ENCODE measurements at regions not wholly inside any gene's neighbourhood (a gene's known extent, or its start where the extent isn't known, plus 50 kb on each side); places are given as distances from the start of the nearest gene placed in this dataset.

- no peaks in the 10 kb centered on the region for H3K36me3 Mint-ChIP-seq (ENCODE audit: low read depth)
- no peaks in the 10 kb centered on the region for H3K27me3 Mint-ChIP-seq
- H3K4me3 Mint-ChIP-seq, result no peak overlapping the region
- no peaks in the 10 kb centered on the region for H3K9me3 Mint-ChIP-seq
- no peaks in the 10 kb centered on the region for H3K4me1 Mint-ChIP-seq (ENCODE audit: low read depth)
- no peak overlapping the region for H3K27ac Mint-ChIP-seq
Observed at GRCh38 chrX:42684065-42684464, 93.9 kb downstream of the PPP1R2C start.

DNA sequence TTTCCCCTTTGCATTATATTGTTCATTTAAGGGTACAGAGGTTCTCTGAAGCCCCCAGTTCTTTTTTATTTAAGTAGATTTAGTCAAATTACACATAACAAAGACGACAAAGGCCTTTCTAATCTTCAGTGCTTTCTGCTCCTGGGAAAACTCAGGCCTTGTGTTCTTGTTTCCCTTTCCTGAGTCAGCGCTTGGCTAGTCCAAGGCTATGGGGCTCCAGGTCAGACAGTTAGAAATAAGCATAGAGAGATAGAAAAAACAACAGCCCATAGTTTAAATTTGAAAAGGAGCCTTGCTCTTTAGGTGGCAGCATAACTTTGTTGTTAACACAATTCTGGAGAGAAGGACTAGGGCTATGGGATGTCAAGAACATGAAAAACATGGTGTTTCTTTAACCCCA, 97.3 kb downstream of the PPP1R2C start:
- Mint-ChIP-seq H3K27ac (no peak overlapping the region), H3K36me3 (ENCODE audit: low read depth) (no peaks in the 10 kb centered on the region), H3K4me1 (ENCODE audit: low read depth) (no peaks in the 10 kb centered on the region), H3K9me3 (no peaks in the 10 kb centered on the region), H3K4me3 (no peak overlapping the region), H3K27me3 (no peaks in the 10 kb centered on the region)

DNA sequence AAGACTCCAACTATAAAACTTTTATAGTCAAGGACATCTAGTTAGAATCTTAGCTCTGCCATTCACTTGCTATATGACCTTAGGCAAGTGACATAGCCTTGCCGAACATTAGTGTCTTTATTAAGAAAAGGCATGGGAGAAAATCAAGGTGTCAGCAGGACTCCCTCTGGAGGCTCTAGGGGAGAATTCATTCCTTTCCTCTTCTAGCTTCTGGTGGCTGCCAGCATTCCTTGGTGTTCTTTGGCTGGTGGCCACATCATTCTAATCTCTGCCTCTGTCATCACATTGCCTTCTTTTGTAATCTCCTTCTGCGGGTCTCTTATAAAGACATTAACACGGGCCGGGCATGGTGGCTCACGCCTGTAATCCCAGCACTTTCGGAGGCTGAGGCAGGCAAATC, 99.8 kb downstream of the PPP1R2C start:
- Mint-ChIP-seq H3K9me3 (no peaks in the 10 kb centered on the region), H3K27me3 (no peaks in the 10 kb centered on the region), H3K36me3 (ENCODE audit: low read depth) (no peaks in the 10 kb centered on the region), H3K4me3 (no peak overlapping the region), H3K4me1 (ENCODE audit: low read depth) (no peaks in the 10 kb centered on the region), H3K27ac (no peak overlapping the region)

DNA sequence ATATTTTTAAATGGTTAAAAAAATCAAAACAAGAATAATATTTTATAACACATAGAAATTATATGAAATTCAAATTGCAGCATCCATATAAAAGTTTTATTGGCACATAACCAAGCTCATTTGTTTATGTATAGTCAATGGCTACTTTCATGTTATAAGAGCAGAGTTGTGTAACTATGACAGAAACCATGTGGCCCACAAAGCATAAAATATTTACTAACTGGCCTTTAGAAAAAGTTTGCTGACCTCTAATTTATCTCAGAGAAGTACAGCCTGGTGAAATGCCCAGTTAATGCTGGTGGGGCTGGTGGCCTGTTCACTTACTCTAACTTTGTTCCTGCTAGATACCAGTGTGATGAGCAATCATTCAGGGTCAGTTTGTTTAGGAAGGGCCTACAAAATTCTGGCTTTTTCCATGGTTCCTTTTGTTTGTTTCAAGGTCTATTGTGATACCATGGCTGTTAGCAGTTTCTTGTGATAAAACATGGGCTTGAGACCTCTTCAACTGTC, 104.6 kb downstream of the PPP1R2C start:
- Mint-ChIP-seq H3K27ac (no peak overlapping the region), H3K9me3 (peaks cover 10% of the 10 kb centered on the region), H3K4me3 (no peak overlapping the region), H3K4me1 (ENCODE audit: low read depth) (no peaks in the 10 kb centered on the region), H3K36me3 (ENCODE audit: low read depth) (no peaks in the 10 kb centered on the region), H3K27me3 (no peaks in the 10 kb centered on the region)

- peaks cover 1% of the 10 kb centered on the region for H3K9me3 Mint-ChIP-seq
- H3K4me1 Mint-ChIP-seq (ENCODE audit: low read depth), result no peaks in the 10 kb centered on the region
- no peak overlapping the region for H3K27ac Mint-ChIP-seq
- no peak overlapping the region for H3K4me3 Mint-ChIP-seq
- H3K36me3 Mint-ChIP-seq (ENCODE audit: low read depth), result no peaks in the 10 kb centered on the region
- no peaks in the 10 kb centered on the region for H3K27me3 Mint-ChIP-seq
Observed at GRCh38 chrX:42664680-42665079, 113.3 kb downstream of the PPP1R2C start.

GRCh38 chrX:42628471-42628870, 149.5 kb downstream of the PPP1R2C start:
- Mint-ChIP-seq H3K27ac (no peak overlapping the region), H3K4me3 (no peak overlapping the region), H3K9me3 (no peaks in the 10 kb centered on the region), H3K36me3 (ENCODE audit: low read depth) (no peaks in the 10 kb centered on the region), H3K27me3 (no peaks in the 10 kb centered on the region), H3K4me1 (ENCODE audit: low read depth) (no peaks in the 10 kb centered on the region)

DNA sequence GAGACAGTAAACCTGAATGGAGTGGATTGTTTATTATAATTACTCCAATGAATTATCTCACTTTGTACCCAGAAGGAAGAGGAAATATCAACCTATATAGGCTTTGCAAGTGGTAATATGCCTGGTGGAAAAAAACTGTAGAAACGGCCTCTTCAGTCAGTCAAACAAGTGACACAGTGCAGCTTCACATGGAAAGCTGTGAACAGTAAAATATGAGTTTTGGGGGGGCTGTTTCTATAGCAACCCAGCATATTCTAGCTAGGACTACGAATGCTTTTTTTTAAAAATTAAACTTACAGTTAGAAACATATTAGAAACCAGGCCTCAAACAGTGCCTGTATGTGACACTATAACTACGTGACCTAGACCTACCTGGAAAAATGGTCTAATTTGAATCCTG, 150.1 kb downstream of the PPP1R2C start:
- Mint-ChIP-seq H3K9me3 (no peaks in the 10 kb centered on the region), H3K27me3 (no peaks in the 10 kb centered on the region), H3K27ac (no peak overlapping the region), H3K4me3 (no peak overlapping the region), H3K4me1 (ENCODE audit: low read depth) (no peaks in the 10 kb centered on the region), H3K36me3 (ENCODE audit: low read depth) (no peaks in the 10 kb centered on the region)

DNA sequence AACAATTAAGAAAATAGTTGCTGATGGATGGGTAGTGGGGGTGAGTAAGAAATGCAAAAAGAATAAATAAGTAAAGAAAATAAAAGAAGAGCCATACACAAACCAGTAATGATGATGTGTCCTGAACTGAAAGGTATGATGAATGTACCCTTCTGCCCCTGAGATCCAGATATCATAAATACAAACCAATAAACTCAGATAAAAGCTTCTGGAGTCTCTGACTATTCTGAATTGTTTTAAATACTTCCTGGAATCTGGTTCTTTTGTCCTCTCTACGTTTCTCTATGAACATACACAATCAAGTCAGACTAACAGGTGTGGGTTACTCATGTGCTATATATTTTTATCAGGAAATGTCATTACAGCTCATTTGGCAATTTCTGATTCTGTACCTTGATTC, 153.4 kb downstream of the PPP1R2C start:
- Mint-ChIP-seq H3K27me3 (no peaks in the 10 kb centered on the region), H3K9me3 (no peaks in the 10 kb centered on the region), H3K4me3 (no peak overlapping the region), H3K27ac (no peak overlapping the region), H3K4me1 (ENCODE audit: low read depth) (no peaks in the 10 kb centered on the region), H3K36me3 (ENCODE audit: low read depth) (no peaks in the 10 kb centered on the region)

GRCh38 chrX:42619068-42619467, 158.9 kb downstream of the PPP1R2C start:
- Mint-ChIP-seq H3K9me3 (no peaks in the 10 kb centered on the region), H3K27me3 (no peaks in the 10 kb centered on the region), H3K4me3 (no peak overlapping the region), H3K27ac (no peak overlapping the region), H3K4me1 (ENCODE audit: low read depth) (peaks cover 12% of the 10 kb centered on the region), H3K36me3 (ENCODE audit: low read depth) (no peaks in the 10 kb centered on the region)

DNA sequence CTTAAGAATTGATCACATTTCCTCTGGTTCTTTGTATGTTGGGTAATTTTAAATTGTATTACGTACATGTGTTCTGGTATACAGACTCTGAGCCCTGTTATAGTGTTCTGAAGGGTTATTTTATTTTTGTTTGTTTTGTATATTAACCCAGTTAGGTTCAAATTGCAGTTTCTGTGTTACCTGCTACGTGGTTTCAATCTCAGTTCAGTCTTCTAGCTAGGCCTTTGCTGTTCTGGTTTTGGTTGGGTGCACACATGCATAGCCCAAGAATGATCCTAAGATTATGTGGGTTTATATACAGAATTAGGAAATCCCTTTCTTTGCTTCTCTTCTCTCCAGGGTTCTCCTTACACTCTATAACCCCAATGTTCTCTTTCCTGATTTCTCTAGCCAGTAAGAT, 161.0 kb downstream of the PPP1R2C start:
- H3K4me1 Mint-ChIP-seq (ENCODE audit: low read depth), result peaks cover 12% of the 10 kb centered on the region
- no peaks in the 10 kb centered on the region for H3K27me3 Mint-ChIP-seq
- no peaks in the 10 kb centered on the region for H3K36me3 Mint-ChIP-seq (ENCODE audit: low read depth)
- H3K27ac Mint-ChIP-seq, result no peak overlapping the region
- H3K9me3 Mint-ChIP-seq, result peaks cover 9% of the 10 kb centered on the region
- H3K4me3 Mint-ChIP-seq, result no peak overlapping the region

DNA sequence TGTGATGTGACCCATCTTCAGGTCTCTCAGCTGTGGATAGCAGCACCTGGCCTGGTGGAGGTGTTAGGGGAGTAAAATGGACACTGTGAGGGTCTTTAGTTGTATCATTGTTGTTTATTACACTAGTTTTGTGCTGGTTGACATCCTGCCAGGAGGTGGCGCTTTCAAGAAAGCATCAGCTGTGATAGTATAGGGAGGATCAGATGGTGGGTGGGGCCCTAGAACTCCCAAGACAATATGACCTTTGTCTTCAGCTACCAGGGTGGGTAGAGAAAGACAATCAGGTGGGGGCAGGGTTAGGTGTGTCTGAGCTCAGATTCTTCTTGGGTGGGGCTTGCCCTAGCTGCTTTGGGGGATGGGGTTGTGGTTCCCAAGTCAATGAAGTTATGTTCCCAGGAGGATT, 162.8 kb downstream of the PPP1R2C start:
- H3K4me3 Mint-ChIP-seq, result no peak overlapping the region
- H3K4me1 Mint-ChIP-seq (ENCODE audit: low read depth), result peaks cover 12% of the 10 kb centered on the region
- no peaks in the 10 kb centered on the region for H3K36me3 Mint-ChIP-seq (ENCODE audit: low read depth)
- no peak overlapping the region for H3K27ac Mint-ChIP-seq
- H3K9me3 Mint-ChIP-seq, result peaks cover 11% of the 10 kb centered on the region
- no peaks in the 10 kb centered on the region for H3K27me3 Mint-ChIP-seq

GRCh38 chrX:42606591-42606990, 171.4 kb downstream of the PPP1R2C start:
- no peaks in the 10 kb centered on the region for H3K36me3 Mint-ChIP-seq (ENCODE audit: low read depth)
- H3K4me3 Mint-ChIP-seq, result no peak overlapping the region
- H3K9me3 Mint-ChIP-seq, result no peaks in the 10 kb centered on the region
- H3K27ac Mint-ChIP-seq, result no peak overlapping the region
- H3K4me1 Mint-ChIP-seq (ENCODE audit: low read depth), result no peaks in the 10 kb centered on the region
- no peaks in the 10 kb centered on the region for H3K27me3 Mint-ChIP-seq

GRCh38 chrX:42604302-42604701, 173.7 kb downstream of the PPP1R2C start:
- Mint-ChIP-seq H3K4me1 (ENCODE audit: low read depth) (peaks cover 1% of the 10 kb centered on the region), H3K4me3 (no peak overlapping the region), H3K27me3 (no peaks in the 10 kb centered on the region), H3K9me3 (no peaks in the 10 kb centered on the region), H3K27ac (no peak overlapping the region), H3K36me3 (ENCODE audit: low read depth) (no peaks in the 10 kb centered on the region)

GRCh38 chrX:42603016-42603415, 174.9 kb downstream of the PPP1R2C start:
- Mint-ChIP-seq H3K9me3 (no peaks in the 10 kb centered on the region), H3K36me3 (ENCODE audit: low read depth) (no peaks in the 10 kb centered on the region), H3K27ac (no peak overlapping the region), H3K27me3 (no peaks in the 10 kb centered on the region), H3K4me1 (ENCODE audit: low read depth) (peaks cover 3% of the 10 kb centered on the region), H3K4me3 (no peak overlapping the region)

- Mint-ChIP-seq H3K4me1 (ENCODE audit: low read depth) (peaks cover 3% of the 10 kb centered on the region), H3K9me3 (no peaks in the 10 kb centered on the region), H3K27me3 (no peaks in the 10 kb centered on the region)
Observed at GRCh38 chrX:42602566-42602965, 175.4 kb downstream of the PPP1R2C start.

DNA sequence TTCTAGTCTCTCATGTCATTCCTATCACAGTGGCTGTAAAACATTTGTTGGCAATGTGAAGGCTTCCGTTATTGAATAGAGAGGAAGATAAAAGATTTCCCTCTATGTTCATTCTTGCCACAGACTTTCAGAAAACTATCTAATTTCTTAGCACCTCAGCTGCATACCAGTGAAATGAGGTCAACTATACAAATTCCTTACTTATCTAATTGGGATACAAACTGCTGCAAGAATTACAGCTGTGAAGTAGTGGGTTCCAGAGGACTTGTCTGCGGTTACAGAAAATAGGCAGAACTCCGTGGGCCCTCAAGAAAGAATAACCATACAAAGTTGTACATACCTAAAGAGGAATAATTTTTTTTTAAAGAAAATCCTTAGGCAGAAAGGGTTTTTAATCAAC, 175.8 kb downstream of the PPP1R2C start:
- H3K4me3 Mint-ChIP-seq, result no peak overlapping the region
- no peaks in the 10 kb centered on the region for H3K27me3 Mint-ChIP-seq
- H3K27ac Mint-ChIP-seq, result no peak overlapping the region
- H3K9me3 Mint-ChIP-seq, result no peaks in the 10 kb centered on the region
- H3K4me1 Mint-ChIP-seq (ENCODE audit: low read depth), result peaks cover 3% of the 10 kb centered on the region
- no peaks in the 10 kb centered on the region for H3K36me3 Mint-ChIP-seq (ENCODE audit: low read depth)

More at GRCh38 chrX:42602566-42602965, 175.4 kb downstream of the PPP1R2C start:
- H3K27ac Mint-ChIP-seq, result no peak overlapping the region
- H3K36me3 Mint-ChIP-seq (ENCODE audit: low read depth), result no peaks in the 10 kb centered on the region
- H3K4me3 Mint-ChIP-seq, result no peak overlapping the region

All from stimulated activated naive CD8-positive, alpha-beta T cell treated with anti-CD3 and anti-CD28 coated beads, Interleukin-15, Interleukin-2, amounts not matched to agents 100 ng/mL and 50 ng/mL, for 24 hours (primary cell).